ENCODE measurements at regions not wholly inside any gene's neighbourhood (a gene's known extent, or its start where the extent isn't known, plus 50 kb on each side); places are given as distances from the start of the nearest gene placed in this dataset.

DNA sequence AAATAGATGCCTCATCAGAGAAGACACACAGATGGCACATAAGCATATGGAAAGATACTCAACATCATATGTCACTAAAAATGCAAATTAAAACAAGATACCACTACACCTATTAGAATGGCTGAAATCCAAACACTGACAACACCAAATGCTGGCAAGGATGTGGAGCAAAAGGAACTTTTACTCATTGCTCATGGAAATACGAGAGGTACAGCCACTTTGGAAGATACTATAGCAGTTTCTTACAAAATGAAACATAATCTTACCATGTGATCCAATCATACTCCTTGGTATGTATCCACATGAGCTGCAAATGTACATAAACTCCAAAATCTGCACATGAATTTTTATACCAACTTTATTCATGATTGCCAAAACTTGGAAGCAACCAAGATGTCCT lies 246.0 kb upstream of the ARHGAP42 start:
- Histone ChIP-seq H4K20me1 (ENCODE audit: insufficient read depth) (no peaks in the 10 kb centered on the region), H3K27me3 (ENCODE audit: insufficient read depth, low read length) (no peaks in the 10 kb centered on the region), H3K9ac (ENCODE audit: low read length) (no peak overlapping the region), H3K27ac (ENCODE audit: low read depth, low read length) (no peak overlapping the region), H3K36me3 (ENCODE audit: control insufficient read depth in 1 of 2, insufficient read depth in 2 of 2, low read length in 2 of 2) (no peaks in the 10 kb centered on the region), H3K4me3 (replicated peaks in 1 of 2; ENCODE audit: low read depth in 1 of 2, low read length in 2 of 2) (no peak overlapping the region), H3K79me2 (ENCODE audit: insufficient read depth, low read length) (no peaks in the 10 kb centered on the region), H3K9me2 (ENCODE audit: insufficient read depth) (no peaks in the 10 kb centered on the region), H3K4me2 (ENCODE audit: low read length) (no peak overlapping the region), H3K4me1 (ENCODE audit: control insufficient read depth in 1 of 2, insufficient read depth in 2 of 2, low read length in 2 of 2) (no peaks in the 10 kb centered on the region), H2AFZ (ENCODE audit: low read depth, low read length, poor library complexity, severe bottlenecking) (no peak overlapping the region), H3K9me3 (ENCODE audit: control insufficient read depth in 1 of 2, insufficient read depth in 1 of 2, low read depth in 1 of 2, low read length in 2 of 2) (no peaks in the 10 kb centered on the region)
- intact Hi-C loops (cut with micrococcal nuclease), result no loop called here
- ChIA-PET CTCF (no interaction called here), RAD21 (ENCODE audit: low non-redundant PET in 1 of 2, low total read pairs in 2 of 2, uncharacterized antibody in 2 of 2, unreplicated experiment in 2 of 2) (no interaction called here), POLR2A (no interaction called here)
- no TSS peak for BruUV-seq (replicated peaks)
- TF ChIP-seq, protein P1, sequence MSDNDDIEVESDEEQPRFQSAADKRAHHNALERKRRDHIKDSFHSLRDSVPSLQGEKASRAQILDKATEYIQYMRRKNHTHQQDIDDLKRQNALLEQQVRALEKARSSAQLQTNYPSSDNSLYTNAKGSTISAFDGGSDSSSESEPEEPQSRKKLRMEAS (IDR thresholded peaks at IDR 0.05), result no peak
- no peak for TF ChIP-seq EZH2phosphoT487 (IDR thresholded peaks at IDR 0.05; ENCODE audit: borderline replicate concordance)
- TF ChIP-seq YY1 (IDR thresholded peaks at IDR 0.05; ENCODE audit: extremely low read depth, insufficient replicate concordance, low read depth, low read length), result no peak
- TF ChIP-seq SP1 (IDR thresholded peaks at IDR 0.05; ENCODE audit: low read depth), result no peak
- TF ChIP-seq ZFX (IDR thresholded peaks at IDR 0.05), result no peak
- TF ChIP-seq, protein P2, sequence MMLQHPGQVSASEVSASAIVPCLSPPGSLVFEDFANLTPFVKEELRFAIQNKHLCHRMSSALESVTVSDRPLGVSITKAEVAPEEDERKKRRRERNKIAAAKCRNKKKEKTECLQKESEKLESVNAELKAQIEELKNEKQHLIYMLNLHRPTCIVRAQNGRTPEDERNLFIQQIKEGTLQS (IDR thresholded peaks at IDR 0.05), result no peak
- TF ChIP-seq TCF7L2 (IDR thresholded peaks at IDR 0.05; ENCODE audit: borderline replicate concordance, extremely low read depth, insufficient read depth, insufficient read length), result no peak
- no peak for TF ChIP-seq ZNF274 (IDR thresholded peaks at IDR 0.05; ENCODE audit: low read depth, low read length)
- TF ChIP-seq, protein P3, sequence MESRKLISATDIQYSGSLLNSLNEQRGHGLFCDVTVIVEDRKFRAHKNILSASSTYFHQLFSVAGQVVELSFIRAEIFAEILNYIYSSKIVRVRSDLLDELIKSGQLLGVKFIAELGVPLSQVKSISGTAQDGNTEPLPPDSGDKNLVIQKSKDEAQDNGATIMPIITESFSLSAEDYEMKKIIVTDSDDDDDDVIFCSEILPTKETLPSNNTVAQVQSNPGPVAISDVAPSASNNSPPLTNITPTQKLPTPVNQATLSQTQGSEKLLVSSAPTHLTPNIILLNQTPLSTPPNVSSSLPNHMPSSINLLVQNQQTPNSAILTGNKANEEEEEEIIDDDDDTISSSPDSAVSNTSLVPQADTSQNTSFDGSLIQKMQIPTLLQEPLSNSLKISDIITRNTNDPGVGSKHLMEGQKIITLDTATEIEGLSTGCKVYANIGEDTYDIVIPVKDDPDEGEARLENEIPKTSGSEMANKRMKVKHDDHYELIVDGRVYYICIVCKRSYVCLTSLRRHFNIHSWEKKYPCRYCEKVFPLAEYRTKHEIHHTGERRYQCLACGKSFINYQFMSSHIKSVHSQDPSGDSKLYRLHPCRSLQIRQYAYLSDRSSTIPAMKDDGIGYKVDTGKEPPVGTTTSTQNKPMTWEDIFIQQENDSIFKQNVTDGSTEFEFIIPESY (IDR thresholded peaks at IDR 0.05; ENCODE audit: extremely low read depth, insufficient replicate concordance, low read length), result no peak
- TF ChIP-seq, protein P4, sequence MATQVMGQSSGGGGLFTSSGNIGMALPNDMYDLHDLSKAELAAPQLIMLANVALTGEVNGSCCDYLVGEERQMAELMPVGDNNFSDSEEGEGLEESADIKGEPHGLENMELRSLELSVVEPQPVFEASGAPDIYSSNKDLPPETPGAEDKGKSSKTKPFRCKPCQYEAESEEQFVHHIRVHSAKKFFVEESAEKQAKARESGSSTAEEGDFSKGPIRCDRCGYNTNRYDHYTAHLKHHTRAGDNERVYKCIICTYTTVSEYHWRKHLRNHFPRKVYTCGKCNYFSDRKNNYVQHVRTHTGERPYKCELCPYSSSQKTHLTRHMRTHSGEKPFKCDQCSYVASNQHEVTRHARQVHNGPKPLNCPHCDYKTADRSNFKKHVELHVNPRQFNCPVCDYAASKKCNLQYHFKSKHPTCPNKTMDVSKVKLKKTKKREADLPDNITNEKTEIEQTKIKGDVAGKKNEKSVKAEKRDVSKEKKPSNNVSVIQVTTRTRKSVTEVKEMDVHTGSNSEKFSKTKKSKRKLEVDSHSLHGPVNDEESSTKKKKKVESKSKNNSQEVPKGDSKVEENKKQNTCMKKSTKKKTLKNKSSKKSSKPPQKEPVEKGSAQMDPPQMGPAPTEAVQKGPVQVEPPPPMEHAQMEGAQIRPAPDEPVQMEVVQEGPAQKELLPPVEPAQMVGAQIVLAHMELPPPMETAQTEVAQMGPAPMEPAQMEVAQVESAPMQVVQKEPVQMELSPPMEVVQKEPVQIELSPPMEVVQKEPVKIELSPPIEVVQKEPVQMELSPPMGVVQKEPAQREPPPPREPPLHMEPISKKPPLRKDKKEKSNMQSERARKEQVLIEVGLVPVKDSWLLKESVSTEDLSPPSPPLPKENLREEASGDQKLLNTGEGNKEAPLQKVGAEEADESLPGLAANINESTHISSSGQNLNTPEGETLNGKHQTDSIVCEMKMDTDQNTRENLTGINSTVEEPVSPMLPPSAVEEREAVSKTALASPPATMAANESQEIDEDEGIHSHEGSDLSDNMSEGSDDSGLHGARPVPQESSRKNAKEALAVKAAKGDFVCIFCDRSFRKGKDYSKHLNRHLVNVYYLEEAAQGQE (IDR thresholded peaks at IDR 0.05; ENCODE audit: low read depth), result no peak
- TF ChIP-seq SIN3A (IDR thresholded peaks at IDR 0.05; ENCODE audit: low read depth), result no peak
- TF ChIP-seq POLR2AphosphoS5 (IDR thresholded peaks at IDR 0.05; ENCODE audit: low read depth, low read length), result no peak
- no peak for TF ChIP-seq SRF (IDR thresholded peaks at IDR 0.05; ENCODE audit: low read depth)
- TF ChIP-seq EZH2 (IDR thresholded peaks at IDR 0.05), result no peak
- no peak for TF ChIP-seq JUND (IDR thresholded peaks at IDR 0.05)
- ATAC-seq (no peak), DNase-seq (ENCODE audit: low read depth, low spot score) (no peak)
